MM.1S (cell line): ENCODE measurements at regions not wholly inside any gene's neighbourhood (a gene's known extent, or its start where the extent isn't known, plus 50 kb on each side); places are given as distances from the start of the nearest gene placed in this dataset.

Experiments
- EZH2 ChIP-seq: fragments of 300-600 bp; sonication (generic); optimal IDR thresholded peaks from 2 replicates; pipeline ENCODE3; 2017; ENCODE audit warnings: low read depth, mild to moderate bottlenecking, antibody characterized with exemption, low read length, mixed read lengths
- EZH2phosphoT487 ChIP-seq: fragments of 300-600 bp; sonication (generic); IDR thresholded peaks from 2 replicates; pipeline ENCODE4 v1.6.1; 2018; ENCODE audit warnings: antibody characterized with exemption, low read length
- TF ChIP-seq, protein P1 (sequence below): fragments of 300-600 bp; sonication (generic); IDR thresholded peaks from 2 replicates; pipeline ENCODE4 v1.5.1; 2016; ENCODE audit warnings: antibody characterized with exemption, low read length, mixed read lengths

DNA sequence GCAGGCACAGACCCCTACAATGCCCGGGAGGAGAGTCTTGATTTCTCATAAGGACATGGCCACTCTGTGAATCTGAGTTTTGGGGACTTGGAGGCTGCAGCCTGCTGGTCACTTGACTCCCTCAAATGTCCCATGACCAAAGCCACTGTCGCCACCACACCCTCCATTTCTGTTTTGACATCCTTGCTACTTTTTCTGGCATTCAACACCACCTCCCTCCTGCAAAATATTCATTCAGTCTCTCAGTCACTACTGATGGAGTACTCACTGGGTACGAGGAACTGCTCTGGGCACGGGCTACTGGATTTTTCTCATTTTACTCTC lies 208.6 kb upstream of the HAAO start:
- TF ChIP-seq, protein P1, sequence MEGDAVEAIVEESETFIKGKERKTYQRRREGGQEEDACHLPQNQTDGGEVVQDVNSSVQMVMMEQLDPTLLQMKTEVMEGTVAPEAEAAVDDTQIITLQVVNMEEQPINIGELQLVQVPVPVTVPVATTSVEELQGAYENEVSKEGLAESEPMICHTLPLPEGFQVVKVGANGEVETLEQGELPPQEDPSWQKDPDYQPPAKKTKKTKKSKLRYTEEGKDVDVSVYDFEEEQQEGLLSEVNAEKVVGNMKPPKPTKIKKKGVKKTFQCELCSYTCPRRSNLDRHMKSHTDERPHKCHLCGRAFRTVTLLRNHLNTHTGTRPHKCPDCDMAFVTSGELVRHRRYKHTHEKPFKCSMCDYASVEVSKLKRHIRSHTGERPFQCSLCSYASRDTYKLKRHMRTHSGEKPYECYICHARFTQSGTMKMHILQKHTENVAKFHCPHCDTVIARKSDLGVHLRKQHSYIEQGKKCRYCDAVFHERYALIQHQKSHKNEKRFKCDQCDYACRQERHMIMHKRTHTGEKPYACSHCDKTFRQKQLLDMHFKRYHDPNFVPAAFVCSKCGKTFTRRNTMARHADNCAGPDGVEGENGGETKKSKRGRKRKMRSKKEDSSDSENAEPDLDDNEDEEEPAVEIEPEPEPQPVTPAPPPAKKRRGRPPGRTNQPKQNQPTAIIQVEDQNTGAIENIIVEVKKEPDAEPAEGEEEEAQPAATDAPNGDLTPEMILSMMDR, result no peak
- TF ChIP-seq EZH2phosphoT487 (no peak), EZH2 (no peak)
